22Rv1 (cell line): ENCODE measurements at regions not wholly inside any gene's neighbourhood (a gene's known extent, or its start where the extent isn't known, plus 50 kb on each side); places are given as distances from the start of the nearest gene placed in this dataset.

Experiments
- ZFX ChIP-seq: fragments of 450-650 bp; IDR thresholded peaks from 2 replicates; pipeline ENCODE4 v1.6.1; 2017; ENCODE audit warnings: antibody characterized with exemption, borderline replicate concordance
- TF ChIP-seq, protein P1 (sequence below): fragments of 450-650 bp; IDR thresholded peaks from 2 replicates; pipeline ENCODE4 v1.5.1; 2017; ENCODE audit warnings: mild to moderate bottlenecking

DNA sequence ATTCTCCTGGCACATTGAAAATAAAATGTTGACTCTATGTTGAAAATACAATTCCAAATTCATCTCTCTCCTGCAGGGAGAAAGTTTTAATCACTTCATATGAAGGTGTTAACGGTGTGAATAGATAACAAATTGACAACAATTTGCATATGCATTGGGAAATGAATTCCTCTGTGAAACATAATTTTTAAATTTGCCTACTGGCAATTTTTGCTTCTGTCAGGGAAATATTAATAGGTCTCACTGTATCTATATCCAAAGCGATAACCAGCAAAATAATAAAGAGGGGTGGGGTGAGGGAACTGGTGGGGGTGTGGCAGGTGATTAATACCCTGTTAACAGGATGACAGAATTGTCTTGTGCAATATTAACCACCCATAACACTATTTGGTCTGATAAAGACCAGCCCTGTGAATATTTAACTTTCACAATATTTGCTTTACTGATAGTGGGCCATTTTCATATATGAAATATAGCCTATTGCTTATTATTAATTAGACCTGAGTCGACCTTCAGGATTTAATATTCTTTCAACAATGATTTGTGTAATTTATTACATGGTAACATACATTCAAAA, 239.0 kb upstream of the SSTR1 start:
- TF ChIP-seq, protein P1, sequence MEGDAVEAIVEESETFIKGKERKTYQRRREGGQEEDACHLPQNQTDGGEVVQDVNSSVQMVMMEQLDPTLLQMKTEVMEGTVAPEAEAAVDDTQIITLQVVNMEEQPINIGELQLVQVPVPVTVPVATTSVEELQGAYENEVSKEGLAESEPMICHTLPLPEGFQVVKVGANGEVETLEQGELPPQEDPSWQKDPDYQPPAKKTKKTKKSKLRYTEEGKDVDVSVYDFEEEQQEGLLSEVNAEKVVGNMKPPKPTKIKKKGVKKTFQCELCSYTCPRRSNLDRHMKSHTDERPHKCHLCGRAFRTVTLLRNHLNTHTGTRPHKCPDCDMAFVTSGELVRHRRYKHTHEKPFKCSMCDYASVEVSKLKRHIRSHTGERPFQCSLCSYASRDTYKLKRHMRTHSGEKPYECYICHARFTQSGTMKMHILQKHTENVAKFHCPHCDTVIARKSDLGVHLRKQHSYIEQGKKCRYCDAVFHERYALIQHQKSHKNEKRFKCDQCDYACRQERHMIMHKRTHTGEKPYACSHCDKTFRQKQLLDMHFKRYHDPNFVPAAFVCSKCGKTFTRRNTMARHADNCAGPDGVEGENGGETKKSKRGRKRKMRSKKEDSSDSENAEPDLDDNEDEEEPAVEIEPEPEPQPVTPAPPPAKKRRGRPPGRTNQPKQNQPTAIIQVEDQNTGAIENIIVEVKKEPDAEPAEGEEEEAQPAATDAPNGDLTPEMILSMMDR: no peak
- no peak for TF ChIP-seq ZFX
